TTC549 (cell line): ENCODE measurements at regions not wholly inside any gene's neighbourhood (a gene's known extent, or its start where the extent isn't known, plus 50 kb on each side); places are given as distances from the start of the nearest gene placed in this dataset.
"Not testable (repeated sequence)": the region's sequence is repeated elsewhere in the genome, so short reads cannot be mapped to it uniquely, and the experiment has no call there.

Source experiments
- FAIRE-seq: peaks from 2 replicates; lab custom pipeline; 2012; peaks lifted over from hg19 to GRCh38; lab: Jason Lieb, UNC

- FAIRE-seq: no peak
Observed at GRCh38 chr17:19470530-19471261, 59.7 kb downstream of the RNF112 start.

GRCh38 chr17:19474405-19474804, 59.2 kb upstream of the SLC47A1 start:
- peak; percentile 28 for FAIRE-seq

GRCh38 chr17:19475800-19476199, 57.9 kb upstream of the SLC47A1 start:
- not testable (repeated sequence) for FAIRE-seq

GRCh38 chr17:19482576-19482975, 51.1 kb upstream of the SLC47A1 start:
- no peak for FAIRE-seq
